Hepatocyte (in vitro differentiated cells): ENCODE measurements at regions not wholly inside any gene's neighbourhood (a gene's known extent, or its start where the extent isn't known, plus 50 kb on each side); places are given as distances from the start of the nearest gene placed in this dataset.

Experiments
- DNase-seq: peaks from one replicate; pipeline ENCODE4 v3.0.0-alpha.2; 2016; ENCODE audit warnings: low spot score
- H2AFZ ChIP-seq: fragments of 200-600 bp; sonication (generic); 2 replicates; pipeline ENCODE4 v1.6.0; 2016; ENCODE audit warnings: antibody characterized with exemption, mild to moderate bottlenecking
- H3K27ac ChIP-seq: fragments of 200-600 bp; sonication (generic); 2 replicates; pipeline ENCODE4 v1.5.1; 2016; ENCODE audit warnings: mild to moderate bottlenecking
- H3K27me3 ChIP-seq: fragments of 200-600 bp; sonication (generic); 2 replicates; pipeline ENCODE4 v1.6.1; 2016
- H3K36me3 ChIP-seq: fragments of 200-600 bp; sonication (generic); replicated peaks from 2 replicates; pipeline ENCODE4 v1.5.1; 2016; ENCODE audit warnings: low read depth; ENCODE audit not compliant: insufficient read depth
- H3K4me1 ChIP-seq: fragments of 200-600 bp; sonication (generic); 2 replicates; pipeline ENCODE4 v1.5.1; 2016; ENCODE audit warnings: mild to moderate bottlenecking, moderate library complexity; ENCODE audit not compliant: insufficient read depth
- H3K4me2 ChIP-seq: fragments of 200-600 bp; sonication (generic); 2 replicates; pipeline ENCODE4 v1.6.0; 2016
- H3K4me3 ChIP-seq: fragments of 200-600 bp; sonication (generic); 2 replicates; pipeline ENCODE4 v1.5.1; 2016; ENCODE audit warnings: mild to moderate bottlenecking
- H3K79me2 ChIP-seq: fragments of 200-600 bp; sonication (generic); 2 replicates; pipeline ENCODE4 v1.6.0; 2017; ENCODE audit warnings: mild to moderate bottlenecking
- H3K9me2 ChIP-seq: fragments of 200-600 bp; sonication (generic); replicated peaks from 2 replicates; pipeline ENCODE4 v1.6.0; 2017; ENCODE audit warnings: mild to moderate bottlenecking; ENCODE audit not compliant: insufficient read depth
- H3K9me3 ChIP-seq: fragments of 200-600 bp; sonication (generic); 2 replicates; pipeline ENCODE4 v1.5.1; 2016; ENCODE audit warnings: low read depth, mild to moderate bottlenecking
- H4K20me1 ChIP-seq: fragments of 200-600 bp; sonication (generic); 2 replicates; pipeline ENCODE4 v1.6.0; 2016; ENCODE audit warnings: mild to moderate bottlenecking; ENCODE audit not compliant: insufficient read depth, poor library complexity, severe bottlenecking
- CTCF ChIP-seq: fragments of 200-600 bp; sonication (generic); IDR thresholded peaks from 2 replicates; pipeline ENCODE4 v1.5.1; 2016; ENCODE audit warnings: antibody characterized with exemption, mild to moderate bottlenecking; ENCODE audit not compliant: poor library complexity
- EZH2 ChIP-seq: fragments of 200-600 bp; sonication (generic); IDR thresholded peaks from 2 replicates; pipeline ENCODE4 v1.6.1; 2016; ENCODE audit warnings: antibody characterized with exemption, mild to moderate bottlenecking, borderline replicate concordance
- EZH2phosphoT487 ChIP-seq: fragments of 200-600 bp; sonication (generic); IDR thresholded peaks from one replicate; pipeline ENCODE4 v1.6.1; 2018; ENCODE audit warnings: antibody characterized with exemption, mild to moderate bottlenecking, low read depth, moderate library complexity; ENCODE audit not compliant: unreplicated experiment, severe bottlenecking
- WGBS: methylation state at CpG from one replicate; pipeline ENCODE4 v1.1.6; 2016; ENCODE audit warnings: low lambda C conversion rate; ENCODE audit errors: missing lambda C conversion rate; 5-methylcytosine and 5-hydroxymethylcytosine counted together

- 74% methylated on average over 2 of the region's 2 CpGs for WGBS
- Histone ChIP-seq H3K79me2 (no peaks in the 10 kb centered on the region), H3K9me2 (no peaks in the 10 kb centered on the region), H3K27me3 (peaks cover 6% of the 10 kb centered on the region), H3K36me3 (no peaks in the 10 kb centered on the region), H3K4me2 (no peak overlapping the region), H3K27ac (no peak overlapping the region), H4K20me1 (no peaks in the 10 kb centered on the region), H3K4me1 (no peaks in the 10 kb centered on the region), H3K4me3 (no peak overlapping the region), H3K9me3 (no peaks in the 10 kb centered on the region), H2AFZ (no peak overlapping the region)
- TF ChIP-seq CTCF (no peak), EZH2 (no peak), EZH2phosphoT487 (no peak)
- no peak for DNase-seq
Measured at GRCh38 chr20:4569092-4569491, 117.2 kb upstream of the PRNP start.

- no peak overlapping the region for H3K4me3 ChIP-seq
Measured at GRCh38 chr20:4568361-4568959, 117.8 kb upstream of the PRNP start.

DNA sequence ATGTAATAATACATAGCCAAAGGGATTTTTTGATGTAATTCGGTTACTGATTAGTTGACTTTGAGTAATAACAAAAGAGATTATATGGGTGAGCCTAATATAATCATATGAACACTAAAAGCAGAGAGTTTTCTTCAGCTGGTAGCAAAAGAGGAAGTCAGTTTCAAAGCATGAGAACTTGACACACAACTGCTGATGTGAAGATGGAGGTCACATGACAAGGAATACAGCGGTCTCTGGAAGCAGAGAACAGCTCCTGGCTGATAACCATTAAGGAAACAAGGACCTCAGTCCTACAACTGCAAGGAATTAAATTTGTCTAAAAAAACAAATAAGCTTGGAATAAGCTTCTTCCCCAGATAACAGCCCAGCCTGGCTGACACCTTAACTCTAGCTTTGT, 119.1 kb upstream of the PRNP start:
- no peaks in the 10 kb centered on the region for H3K4me1 ChIP-seq
- H2AFZ ChIP-seq: no peak overlapping the region
- no peaks in the 10 kb centered on the region for H3K9me3 ChIP-seq
- H3K36me3 ChIP-seq: no peaks in the 10 kb centered on the region
- no peaks in the 10 kb centered on the region for H3K27me3 ChIP-seq
- no peaks in the 10 kb centered on the region for H3K9me2 ChIP-seq
- no peak overlapping the region for H3K4me2 ChIP-seq
- H3K27ac ChIP-seq: no peak overlapping the region
- no peak overlapping the region for H3K4me3 ChIP-seq
- 81% methylated on average over 2 of the region's 2 CpGs for WGBS
- TF ChIP-seq EZH2 (no peak), CTCF (no peak), EZH2phosphoT487 (no peak)
- no peaks in the 10 kb centered on the region for H4K20me1 ChIP-seq
- H3K79me2 ChIP-seq: no peaks in the 10 kb centered on the region
- no peak for DNase-seq

More at GRCh38 chr20:4568361-4568959, 117.8 kb upstream of the PRNP start:
- 71% methylated on average over 4 of the region's 4 CpGs for WGBS
- Histone ChIP-seq H3K27ac (no peak overlapping the region), H3K27me3 (peaks cover 2% of the 10 kb centered on the region), H3K4me2 (no peak overlapping the region), H4K20me1 (no peaks in the 10 kb centered on the region), H2AFZ (no peak overlapping the region), H3K36me3 (no peaks in the 10 kb centered on the region), H3K79me2 (no peaks in the 10 kb centered on the region), H3K4me1 (no peaks in the 10 kb centered on the region), H3K9me3 (no peaks in the 10 kb centered on the region), H3K9me2 (no peaks in the 10 kb centered on the region)
- DNase-seq: no peak
- no peak for TF ChIP-seq CTCF
- no peak for TF ChIP-seq EZH2phosphoT487
- TF ChIP-seq EZH2: no peak
